Ascending aorta (tissue), 2 donors: ENCODE measurements at regions not wholly inside any gene's neighbourhood (a gene's known extent, or its start where the extent isn't known, plus 50 kb on each side); places are given as distances from the start of the nearest gene placed in this dataset.
A peak's percentile ranks its signal among the peaks of the same experiment; 100 is the strongest.

ENCODE experiments used
- DNase-seq, 2 donors: peaks; one replicate each; pipeline ENCODE4 v3.0.0-alpha.2; 2019; ENCODE audit warnings: low spot score in 2 of 2
- H3K27ac ChIP-seq, 2 donors: fragments of 200-600 bp; sonication (generic); one replicate each; pipeline ENCODE4 v1.5.1; 2016 to 2017; ENCODE audit warnings: mild to moderate bottlenecking in 1 of 2
- H3K27me3 ChIP-seq: fragments of 200-600 bp; sonication (generic); one replicate; pipeline ENCODE4 v1.5.1; 2017
- H3K36me3 ChIP-seq, 2 donors: fragments of 200-600 bp; sonication (generic); one replicate each; pipeline ENCODE4 v1.5.1; 2016
- H3K4me1 ChIP-seq, 2 donors: fragments of 200-600 bp; sonication (generic); one replicate each; pipeline ENCODE4 v1.5.1; 2016 to 2017; ENCODE audit warnings: mild to moderate bottlenecking in 1 of 2
- H3K4me3 ChIP-seq, 2 donors: fragments of 200-600 bp; sonication (generic); one replicate each; pipeline ENCODE4 v1.5.1; 2016 to 2017; ENCODE audit warnings: mild to moderate bottlenecking in 1 of 2
- H3K9me3 ChIP-seq, 2 donors: fragments of 200-600 bp; sonication (generic); one replicate each; pipeline ENCODE4 v1.5.1; 2016
- CTCF ChIP-seq, 3 experiments: fragments of 200-600 bp in 2 of 3; fragments of 450-650 bp in 1 of 3; sonication (generic) in 2 of 3; IDR thresholded peaks; one replicate each; pipeline ENCODE4 v1.5.1; 2016 to 2019; ENCODE audit warnings: antibody characterized with exemption in 3 of 3, mild to moderate bottlenecking in 1 of 3, moderate library complexity in 1 of 3
- intact Hi-C: fragments of 100-400 bp; cut with DNase I; formaldehyde crosslinking; loops from one replicate; pipeline ENCODE4 v1.15.1; 2023

- Histone ChIP-seq H3K4me1 (peaks cover 3 to 4% of the 10 kb centered on the region in 2 donors), H3K27ac (no peak overlapping the region), H3K36me3 (no peaks in the 10 kb centered on the region), H3K27me3 (no peaks in the 10 kb centered on the region), H3K9me3 (no peaks in the 10 kb centered on the region), H3K4me3 (no peak overlapping the region)
- DNase-seq, result no peak
- intact Hi-C loops, result no loop called here
- TF ChIP-seq CTCF (IDR thresholded peaks at IDR 0.05), result no peak
Observed at GRCh38 chr9:129263836-129264235, 85.8 kb upstream of the IER5L start.

- TF ChIP-seq CTCF (IDR thresholded peaks at IDR 0.05), result no peak
- intact Hi-C loops, result no loop called here
- Histone ChIP-seq H3K9me3 (no peaks in the 10 kb centered on the region), H3K4me3 (no peak overlapping the region), H3K36me3 (no peaks in the 10 kb centered on the region), H3K27ac (peak overlapping the region in 1 of 2 donors; percentile 48), H3K27me3 (no peaks in the 10 kb centered on the region), H3K4me1 (peaks cover 7 to 10% of the 10 kb centered on the region in 2 donors)
- no peak for DNase-seq
Observed at GRCh38 chr9:129262261-129262660, 84.2 kb upstream of the IER5L start.

GRCh38 chr9:129259375-129259774, 81.3 kb upstream of the IER5L start:
- Histone ChIP-seq H3K4me3 (no peak overlapping the region), H3K4me1 (peaks cover 10 to 12% of the 10 kb centered on the region in 2 donors), H3K36me3 (no peaks in the 10 kb centered on the region), H3K9me3 (no peaks in the 10 kb centered on the region), H3K27me3 (no peaks in the 10 kb centered on the region), H3K27ac (no peak overlapping the region)
- DNase-seq, result no peak
- no peak for TF ChIP-seq CTCF (IDR thresholded peaks at IDR 0.05)
- intact Hi-C loops, result loop anchor here (5.0 kb wide), 2 partner anchors 78 to 353 kb away; no protein-coding TSS in a partner anchor

GRCh38 chr9:129258823-129259301, 80.8 kb upstream of the IER5L start:
- intact Hi-C loops, result loop anchor here (5.0 kb wide), 2 partner anchors 78 to 353 kb away; no protein-coding TSS in a partner anchor
- Histone ChIP-seq H3K9me3 (no peaks in the 10 kb centered on the region), H3K4me3 (peak overlapping the region; percentile 20 to 53), H3K27me3 (no peaks in the 10 kb centered on the region), H3K36me3 (no peaks in the 10 kb centered on the region), H3K4me1 (peaks cover 10 to 14% of the 10 kb centered on the region in 2 donors), H3K27ac (no peak overlapping the region)
- TF ChIP-seq CTCF (IDR thresholded peaks at IDR 0.05), result no peak
- DNase-seq, result peak in 1 of 2 donors; percentile 5

- peak overlapping the region; percentile 20 to 53 for H3K4me3 ChIP-seq
- peak overlapping the region in 1 of 2 donors; percentile 20 for H3K27ac ChIP-seq
- intact Hi-C loops, result loop anchor here (5.0 kb wide), 2 partner anchors 79 to 354 kb away; no protein-coding TSS in a partner anchor
- DNase-seq, result peak; percentile 71 to 93
- H3K36me3 ChIP-seq, result no peaks in the 10 kb centered on the region
- H3K9me3 ChIP-seq, result no peaks in the 10 kb centered on the region
- no peak for TF ChIP-seq CTCF (IDR thresholded peaks at IDR 0.05)
- no peaks in the 10 kb centered on the region for H3K27me3 ChIP-seq
- peaks cover 14 to 18% of the 10 kb centered on the region in 2 donors for H3K4me1 ChIP-seq
Observed at GRCh38 chr9:129258124-129258822, 80.2 kb upstream of the IER5L start.
